Mesothelial cell of epicardium (in vitro differentiated cells): ENCODE measurements at regions not wholly inside any gene's neighbourhood (a gene's known extent, or its start where the extent isn't known, plus 50 kb on each side); places are given as distances from the start of the nearest gene placed in this dataset.

Experiments
- DNase-seq, 2 experiments: peaks; one replicate each; pipeline ENCODE4 v3.0.0; 2021; ENCODE audit warnings: low spot score in 2 of 2; ENCODE audit not compliant: unreplicated experiment in 2 of 2
- H3K27ac Mint-ChIP-seq: 2 replicates; pipeline ENCODE4 v1.8.0; 2021; ENCODE audit warnings: mixed read lengths
- H3K27me3 Mint-ChIP-seq: 2 replicates; pipeline ENCODE4 v1.8.0; 2021; ENCODE audit warnings: low read depth, mixed read lengths
- H3K36me3 Mint-ChIP-seq: 2 replicates; pipeline ENCODE4 v1.8.0; 2021; ENCODE audit warnings: mixed read lengths
- H3K4me1 Mint-ChIP-seq: 2 replicates; pipeline ENCODE4 v1.8.0; 2021; ENCODE audit warnings: mixed read lengths
- H3K4me3 Mint-ChIP-seq: 2 replicates; pipeline ENCODE4 v1.8.0; 2021; ENCODE audit warnings: mild to moderate bottlenecking, moderate library complexity, mixed read lengths
- H3K9me3 Mint-ChIP-seq: 2 replicates; pipeline ENCODE4 v1.8.0; 2021; ENCODE audit warnings: mixed read lengths
- TF ChIP-seq, protein P1 (sequence below): fragments of 200-600 bp; sonication (generic); IDR thresholded peaks from one replicate; pipeline ENCODE4 v1.5.0; 2021; ENCODE audit warnings: antibody characterized with exemption; ENCODE audit not compliant: unreplicated experiment

DNA sequence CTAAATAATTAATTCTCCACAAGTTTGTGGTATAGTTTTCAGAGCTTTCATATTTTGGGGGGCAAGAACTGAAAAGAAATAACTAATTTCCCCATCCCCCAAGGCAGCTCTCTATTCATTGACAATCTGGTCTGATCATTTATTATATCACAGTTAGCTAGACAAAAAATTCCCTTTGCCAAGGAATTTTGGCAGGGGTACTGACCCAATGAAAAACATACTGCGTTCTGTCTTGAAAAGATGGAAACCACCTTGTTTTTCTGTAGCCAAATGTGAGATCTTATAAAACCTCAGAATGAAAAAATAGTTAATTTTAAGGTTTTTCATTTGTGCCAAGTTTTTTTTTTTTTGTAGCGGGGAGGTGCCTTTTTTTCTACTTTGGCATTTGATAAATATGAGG, 1008.9 kb downstream of the EFNA5 start:
- TF ChIP-seq, protein P1, sequence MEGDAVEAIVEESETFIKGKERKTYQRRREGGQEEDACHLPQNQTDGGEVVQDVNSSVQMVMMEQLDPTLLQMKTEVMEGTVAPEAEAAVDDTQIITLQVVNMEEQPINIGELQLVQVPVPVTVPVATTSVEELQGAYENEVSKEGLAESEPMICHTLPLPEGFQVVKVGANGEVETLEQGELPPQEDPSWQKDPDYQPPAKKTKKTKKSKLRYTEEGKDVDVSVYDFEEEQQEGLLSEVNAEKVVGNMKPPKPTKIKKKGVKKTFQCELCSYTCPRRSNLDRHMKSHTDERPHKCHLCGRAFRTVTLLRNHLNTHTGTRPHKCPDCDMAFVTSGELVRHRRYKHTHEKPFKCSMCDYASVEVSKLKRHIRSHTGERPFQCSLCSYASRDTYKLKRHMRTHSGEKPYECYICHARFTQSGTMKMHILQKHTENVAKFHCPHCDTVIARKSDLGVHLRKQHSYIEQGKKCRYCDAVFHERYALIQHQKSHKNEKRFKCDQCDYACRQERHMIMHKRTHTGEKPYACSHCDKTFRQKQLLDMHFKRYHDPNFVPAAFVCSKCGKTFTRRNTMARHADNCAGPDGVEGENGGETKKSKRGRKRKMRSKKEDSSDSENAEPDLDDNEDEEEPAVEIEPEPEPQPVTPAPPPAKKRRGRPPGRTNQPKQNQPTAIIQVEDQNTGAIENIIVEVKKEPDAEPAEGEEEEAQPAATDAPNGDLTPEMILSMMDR, result no peak
- peaks cover 32% of the 10 kb centered on the region for H3K4me1 Mint-ChIP-seq
- no peaks in the 10 kb centered on the region for H3K9me3 Mint-ChIP-seq
- H3K36me3 Mint-ChIP-seq, result no peaks in the 10 kb centered on the region
- DNase-seq, result no peak
- no peak overlapping the region for H3K27ac Mint-ChIP-seq
- H3K4me3 Mint-ChIP-seq, result no peak overlapping the region
- no peaks in the 10 kb centered on the region for H3K27me3 Mint-ChIP-seq

DNA sequence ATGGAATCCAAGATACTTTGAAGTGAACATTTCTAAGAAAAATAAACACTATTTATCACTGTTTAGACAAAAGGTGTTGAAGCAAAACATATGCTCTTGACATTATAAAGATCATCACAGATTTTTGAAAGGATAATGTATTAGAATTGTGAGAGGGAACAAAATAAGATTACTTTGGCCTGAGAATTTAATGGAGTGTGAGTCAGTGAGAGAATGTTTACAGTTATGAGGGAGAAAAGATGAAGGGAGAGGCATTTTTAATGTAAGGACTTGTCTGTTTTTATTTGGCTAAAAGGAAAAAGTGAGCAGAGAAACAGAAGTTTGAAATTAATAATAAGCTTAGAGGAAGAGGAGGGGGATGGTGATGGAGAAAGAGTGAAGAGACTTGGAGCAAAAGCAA, 1010.1 kb downstream of the EFNA5 start:
- H3K4me3 Mint-ChIP-seq, result no peak overlapping the region
- H3K4me1 Mint-ChIP-seq, result peaks cover 34% of the 10 kb centered on the region
- TF ChIP-seq, protein P1, result no peak
- H3K27ac Mint-ChIP-seq, result peak overlapping the region; percentile 2
- H3K36me3 Mint-ChIP-seq, result no peaks in the 10 kb centered on the region
- peaks cover 1% of the 10 kb centered on the region for H3K9me3 Mint-ChIP-seq
- DNase-seq, result no peak
- H3K27me3 Mint-ChIP-seq, result no peaks in the 10 kb centered on the region

DNA sequence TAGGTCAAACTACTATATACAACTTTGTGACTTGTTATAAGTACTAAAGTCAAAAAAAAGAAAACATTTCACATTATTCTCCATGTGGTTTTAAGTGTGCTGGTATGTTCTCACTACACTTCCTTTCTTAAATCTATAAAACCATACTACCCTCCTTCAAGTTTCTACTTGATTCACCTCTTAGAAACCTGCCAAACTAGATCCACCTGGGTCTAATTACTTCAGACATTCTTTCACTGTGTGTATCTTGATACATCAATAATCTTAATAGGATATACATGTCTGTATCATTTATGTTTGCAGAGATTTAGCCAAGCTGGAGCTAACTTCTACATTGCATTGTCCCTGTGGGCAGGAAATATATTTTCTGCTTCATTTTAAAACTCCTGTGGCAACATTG, 1012.6 kb downstream of the EFNA5 start:
- Mint-ChIP-seq H3K9me3 (peaks cover 24% of the 10 kb centered on the region), H3K27ac (peak overlapping the region; percentile 68), H3K4me1 (peaks cover 34% of the 10 kb centered on the region), H3K36me3 (peaks cover 13% of the 10 kb centered on the region), H3K4me3 (no peak overlapping the region), H3K27me3 (no peaks in the 10 kb centered on the region)
- DNase-seq, result no peak
- TF ChIP-seq, protein P1, result no peak

DNA sequence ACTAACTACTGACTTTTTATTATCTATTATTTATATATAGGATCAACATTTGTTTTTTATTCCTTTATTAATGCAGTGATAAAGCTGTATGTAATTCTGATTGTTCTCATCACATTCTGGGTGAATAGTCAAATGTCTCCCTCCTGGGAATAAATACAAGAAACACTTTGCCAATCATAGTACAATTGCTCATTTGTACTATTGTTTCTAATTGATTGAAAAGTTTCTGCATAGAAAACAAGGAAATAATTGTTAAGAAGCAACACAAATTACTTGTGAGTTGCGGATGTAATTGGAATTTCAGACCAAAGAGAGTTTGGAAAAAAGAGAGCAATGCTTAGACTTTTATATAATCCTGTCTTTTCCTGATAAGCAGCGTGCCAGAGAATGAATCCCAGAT, 1013.9 kb downstream of the EFNA5 start:
- H3K27ac Mint-ChIP-seq, result no peak overlapping the region
- TF ChIP-seq, protein P1, result no peak

DNA sequence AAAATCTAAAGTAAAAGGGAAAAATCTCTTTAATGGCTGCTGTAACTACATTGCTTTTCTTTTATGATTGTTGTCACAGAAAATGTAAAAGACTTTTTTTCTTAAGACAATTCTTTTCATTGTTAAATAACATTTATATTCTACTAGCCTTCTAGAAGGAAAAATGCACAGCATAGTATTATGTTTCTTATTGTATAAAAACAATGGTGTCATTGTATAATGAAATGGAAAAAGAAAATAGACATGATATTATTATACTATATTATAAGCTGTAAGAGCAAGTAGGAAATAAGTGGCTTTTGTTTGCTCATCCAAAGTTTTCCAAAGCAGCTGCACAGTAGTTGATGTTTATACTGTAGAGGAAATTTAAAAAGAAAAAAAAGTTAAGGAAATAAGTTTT, 1021.7 kb downstream of the EFNA5 start:
- Mint-ChIP-seq H3K9me3 (peaks cover 20% of the 10 kb centered on the region), H3K4me3 (no peak overlapping the region), H3K27ac (no peak overlapping the region), H3K36me3 (peaks cover 7% of the 10 kb centered on the region), H3K27me3 (no peaks in the 10 kb centered on the region), H3K4me1 (peaks cover 5% of the 10 kb centered on the region)
- TF ChIP-seq, protein P1, result no peak
- no peak for DNase-seq

More for the DNA sequence above, 1013.9 kb downstream of the EFNA5 start:
- no peak for DNase-seq
- H3K4me3 Mint-ChIP-seq, result no peak overlapping the region
- H3K4me1 Mint-ChIP-seq, result peaks cover 31% of the 10 kb centered on the region
- H3K27me3 Mint-ChIP-seq, result no peaks in the 10 kb centered on the region
- peaks cover 17% of the 10 kb centered on the region for H3K36me3 Mint-ChIP-seq
- peaks cover 36% of the 10 kb centered on the region for H3K9me3 Mint-ChIP-seq

DNA sequence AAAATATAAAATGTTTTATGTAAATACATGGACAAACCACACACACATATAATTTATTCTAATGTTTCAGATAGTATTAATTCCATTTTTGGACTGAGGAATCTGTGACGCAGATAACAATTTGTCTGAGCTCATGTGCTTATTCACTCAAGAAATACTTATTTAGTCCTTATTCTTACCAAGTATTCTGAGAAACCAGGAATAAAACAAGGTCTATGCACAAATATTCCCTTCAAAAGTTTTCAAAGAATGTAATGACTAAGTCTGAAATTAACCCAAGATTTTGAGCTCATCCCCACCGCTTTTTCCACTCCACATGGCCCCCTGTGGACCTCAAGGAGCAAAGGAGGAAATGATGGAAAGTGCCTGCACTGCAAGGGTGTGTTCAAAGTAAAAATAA, 1022.3 kb downstream of the EFNA5 start:
- Mint-ChIP-seq H3K9me3 (peaks cover 16% of the 10 kb centered on the region), H3K27ac (no peak overlapping the region), H3K4me1 (peaks cover 5% of the 10 kb centered on the region)

More for the DNA sequence above, 1022.3 kb downstream of the EFNA5 start:
- TF ChIP-seq, protein P1, result no peak
- no peak for DNase-seq
- H3K4me3 Mint-ChIP-seq, result no peak overlapping the region
- H3K27me3 Mint-ChIP-seq, result no peaks in the 10 kb centered on the region
- H3K36me3 Mint-ChIP-seq, result peaks cover 5% of the 10 kb centered on the region
